Stimulated activated effector memory CD8-positive, alpha-beta T cell treated with anti-CD3 and anti-CD28 coated beads, Interleukin-12 subunit alpha, Interleukin-12 subunit beta, amount 100 ng/mL, for 72 hours (primary cell): ENCODE measurements at regions not wholly inside any gene's neighbourhood (a gene's known extent, or its start where the extent isn't known, plus 50 kb on each side); places are given as distances from the start of the nearest gene placed in this dataset.
"Not testable (repeated sequence)": the region's sequence is repeated elsewhere in the genome, so short reads cannot be mapped to it uniquely, and the experiment has no call there.

Experiments used
- ATAC-seq: fragments of 150-1000 bp; cut with Tn5 transposase; 2 replicates; pipeline ENCODE4 v1.10.0; 2021
- DNase-seq, 2 donors: peaks; one replicate each; pipeline ENCODE4 v3.0.0; 2021 to 2022; ENCODE audit warnings: low spot score in 2 of 2
- H3K27ac Mint-ChIP-seq: one replicate; pipeline ENCODE4 v1.8.0; 2022; ENCODE audit warnings: mild to moderate bottlenecking, mixed read lengths
- H3K36me3 Mint-ChIP-seq: one replicate; pipeline ENCODE4 v1.8.0; 2022; ENCODE audit warnings: mild to moderate bottlenecking, mixed read lengths
- H3K4me1 Mint-ChIP-seq: one replicate; pipeline ENCODE4 v1.8.0; 2022; ENCODE audit warnings: mixed read lengths
- H3K4me3 Mint-ChIP-seq: one replicate; pipeline ENCODE4 v1.8.0; 2022; ENCODE audit warnings: mild to moderate bottlenecking, mixed read lengths
- H3K9me3 Mint-ChIP-seq: one replicate; pipeline ENCODE4 v1.8.0; 2022; ENCODE audit warnings: mixed read lengths

DNA sequence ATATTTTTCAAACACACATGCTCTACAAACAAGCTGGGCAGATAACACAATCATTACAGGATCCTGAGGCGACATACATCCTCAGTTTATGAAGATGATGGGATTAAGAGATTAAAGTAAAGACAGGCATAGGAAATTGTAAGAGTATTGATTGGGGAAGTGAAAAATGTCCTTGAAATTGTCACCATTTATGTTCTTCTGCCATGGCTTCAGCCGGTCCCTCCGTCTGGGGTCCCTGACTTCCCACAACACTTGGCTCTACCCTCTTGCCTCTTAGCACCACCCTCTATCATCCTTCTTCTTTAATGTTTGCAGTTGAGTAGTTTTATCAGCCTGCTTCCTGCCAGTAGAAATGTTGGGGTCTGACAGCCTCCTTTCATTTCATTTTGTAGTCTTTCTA lies 244.4 kb downstream of the DAD1 start:
- Mint-ChIP-seq H3K4me1 (no peaks in the 10 kb centered on the region), H3K27ac (no peak overlapping the region), H3K9me3 (no peaks in the 10 kb centered on the region), H3K4me3 (no peak overlapping the region), H3K36me3 (no peaks in the 10 kb centered on the region)
- no peak for ATAC-seq
- no peak for DNase-seq

DNA sequence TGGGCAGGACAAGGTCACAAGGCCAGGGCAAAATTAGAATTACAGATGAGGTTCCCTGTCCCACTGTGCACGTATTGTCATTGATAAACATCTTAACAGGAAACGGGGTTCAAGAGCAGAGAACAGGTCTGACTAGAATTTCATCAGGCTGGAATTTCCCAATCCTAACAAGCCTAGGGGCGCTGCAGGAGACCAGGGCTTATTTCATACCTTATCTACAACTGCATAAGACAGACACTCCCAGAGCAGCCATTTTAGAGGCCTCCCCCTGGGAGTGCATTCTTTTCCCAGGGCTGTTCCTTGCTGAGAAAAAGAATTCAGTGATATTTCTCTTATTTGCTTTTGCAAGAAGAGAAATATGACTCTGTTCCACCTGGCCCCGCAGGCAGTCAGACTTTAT lies 244.8 kb downstream of the DAD1 start:
- not testable (repeated sequence) for DNase-seq, H3K4me1 Mint-ChIP-seq, H3K27ac Mint-ChIP-seq, H3K9me3 Mint-ChIP-seq, H3K36me3 Mint-ChIP-seq, H3K4me3 Mint-ChIP-seq, ATAC-seq

DNA sequence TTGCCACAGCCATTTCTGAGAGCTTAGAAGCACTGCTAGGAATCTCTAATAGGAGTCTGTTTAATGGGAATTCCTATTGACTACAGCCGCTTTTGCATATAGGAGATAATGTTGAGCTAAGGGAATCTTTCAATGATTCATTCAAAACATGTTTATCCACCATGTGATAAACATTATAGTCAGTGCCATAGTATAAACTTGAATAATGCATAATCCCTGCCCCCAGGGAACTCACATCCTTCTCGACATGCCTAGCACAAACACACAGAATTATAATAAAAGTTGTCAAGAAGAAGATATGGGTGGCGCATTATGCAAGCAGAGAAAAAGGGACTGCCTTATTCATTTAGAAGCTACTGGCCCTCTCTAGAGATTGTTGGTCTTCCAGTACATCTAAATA lies 248.0 kb downstream of the DAD1 start:
- Mint-ChIP-seq H3K27ac (no peak overlapping the region), H3K4me1 (no peaks in the 10 kb centered on the region), H3K4me3 (no peak overlapping the region), H3K9me3 (no peaks in the 10 kb centered on the region), H3K36me3 (no peaks in the 10 kb centered on the region)
- DNase-seq (no peak), ATAC-seq (no peak)

DNA sequence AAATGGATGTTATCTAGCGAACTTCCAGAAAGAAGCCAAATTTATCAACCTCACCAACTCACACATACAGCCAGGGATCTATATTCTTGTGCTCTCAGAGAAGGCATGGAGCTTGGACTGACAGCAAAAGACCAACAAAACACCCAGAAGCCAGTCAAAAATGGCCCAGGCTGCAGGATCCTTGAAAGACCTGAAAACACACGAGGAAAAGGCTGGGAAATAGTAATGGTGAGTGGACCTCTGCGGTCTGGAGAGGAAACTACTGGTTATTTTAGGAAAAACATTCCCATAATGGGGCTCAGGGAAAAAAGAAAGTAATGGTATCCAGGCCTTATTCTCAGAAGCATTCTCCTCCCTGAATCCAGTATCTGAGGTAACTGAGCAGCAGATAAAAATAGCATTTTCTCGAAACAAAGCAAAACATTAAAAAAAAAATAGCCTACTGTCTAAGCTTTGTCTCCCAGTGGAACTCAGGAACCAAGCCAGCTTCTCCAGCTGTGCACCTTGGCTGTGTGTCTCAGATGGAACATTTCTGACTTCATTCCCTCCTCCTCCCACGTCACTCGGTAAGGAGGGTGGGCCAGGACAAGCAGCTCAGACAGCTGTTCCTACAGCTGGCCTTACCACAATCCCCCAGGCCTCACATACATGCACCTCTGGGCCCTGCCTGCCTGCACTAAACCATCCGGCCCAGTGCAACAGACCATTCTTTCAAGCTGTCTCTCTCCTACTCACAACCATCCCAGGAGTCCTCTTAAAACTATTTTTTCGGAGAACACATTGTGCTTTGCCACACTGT lies 249.9 kb downstream of the DAD1 start:
- Mint-ChIP-seq H3K27ac (no peak overlapping the region), H3K9me3 (no peaks in the 10 kb centered on the region), H3K36me3 (no peaks in the 10 kb centered on the region), H3K4me3 (no peak overlapping the region), H3K4me1 (no peaks in the 10 kb centered on the region)
- DNase-seq (no peak), ATAC-seq (no peak)

DNA sequence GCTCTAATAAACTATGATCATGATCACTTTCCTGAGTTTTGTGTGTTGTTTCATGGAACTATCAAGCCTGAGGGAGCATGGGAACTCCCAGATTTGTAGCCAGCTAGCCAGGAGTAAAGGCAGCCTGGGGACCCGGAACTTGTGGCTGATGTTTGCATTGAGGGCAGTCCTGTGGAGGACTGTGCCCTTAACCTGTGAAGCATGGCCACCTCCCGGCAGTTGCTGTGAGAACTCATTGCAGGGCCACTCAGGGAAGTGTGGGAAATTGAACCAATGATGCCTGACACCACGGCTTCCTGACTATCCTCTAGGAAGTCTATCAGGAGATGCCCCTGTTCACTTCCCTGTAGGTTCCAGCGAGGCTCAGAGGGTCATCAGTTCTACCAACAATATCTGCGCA lies 250.6 kb downstream of the DAD1 start:
- Mint-ChIP-seq H3K4me1 (no peaks in the 10 kb centered on the region), H3K27ac (no peak overlapping the region), H3K4me3 (no peak overlapping the region), H3K36me3 (no peaks in the 10 kb centered on the region), H3K9me3 (no peaks in the 10 kb centered on the region)
- ATAC-seq (no peak), DNase-seq (no peak)

DNA sequence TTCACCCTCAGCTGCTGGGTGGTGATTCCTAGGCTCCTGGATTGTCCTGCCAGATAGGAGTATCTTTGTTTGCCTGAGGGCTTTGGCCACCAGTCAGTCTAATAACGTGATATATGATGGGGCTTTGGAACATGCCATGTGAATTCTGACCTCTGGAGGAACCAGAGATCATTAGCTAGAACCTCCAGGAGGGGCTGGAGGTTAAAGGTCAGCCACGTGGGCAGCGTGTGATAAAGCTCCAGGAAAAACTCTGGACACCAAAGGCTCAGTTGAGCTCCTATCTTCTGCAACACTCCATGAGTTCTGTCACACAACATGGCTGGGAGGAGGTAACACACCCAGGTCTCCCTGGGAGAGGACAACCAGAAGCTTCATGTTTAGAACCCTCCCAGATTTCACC lies 251.1 kb downstream of the DAD1 start:
- Mint-ChIP-seq H3K36me3 (no peaks in the 10 kb centered on the region), H3K9me3 (no peaks in the 10 kb centered on the region), H3K4me3 (no peak overlapping the region), H3K4me1 (no peaks in the 10 kb centered on the region), H3K27ac (no peak overlapping the region)
- DNase-seq: no peak
- ATAC-seq: no peak

DNA sequence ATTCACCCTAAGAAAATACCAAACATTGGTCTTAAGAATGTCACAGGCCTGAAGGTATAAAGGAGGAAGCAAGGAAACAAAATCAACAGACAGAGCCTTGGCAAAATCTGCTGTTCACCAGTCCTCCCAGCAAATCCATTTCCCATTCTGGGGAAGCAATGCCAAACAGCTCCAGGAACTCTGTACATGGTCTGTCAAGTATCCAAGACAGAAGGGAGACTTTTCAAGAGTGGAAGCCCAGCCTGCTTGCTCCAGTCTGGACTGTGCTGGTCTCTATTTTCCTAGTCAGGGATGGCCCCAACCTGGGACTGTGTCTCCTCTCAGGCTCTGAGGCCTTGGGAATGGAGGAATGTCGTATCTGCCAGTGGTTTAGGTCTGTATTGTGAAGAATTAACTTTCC lies 251.5 kb downstream of the DAD1 start:
- no peaks in the 10 kb centered on the region for H3K36me3 Mint-ChIP-seq
- H3K27ac Mint-ChIP-seq: no peak overlapping the region
- no peak overlapping the region for H3K4me3 Mint-ChIP-seq
- H3K4me1 Mint-ChIP-seq: no peaks in the 10 kb centered on the region
- ATAC-seq: no peak
- DNase-seq: no peak
- no peaks in the 10 kb centered on the region for H3K9me3 Mint-ChIP-seq

DNA sequence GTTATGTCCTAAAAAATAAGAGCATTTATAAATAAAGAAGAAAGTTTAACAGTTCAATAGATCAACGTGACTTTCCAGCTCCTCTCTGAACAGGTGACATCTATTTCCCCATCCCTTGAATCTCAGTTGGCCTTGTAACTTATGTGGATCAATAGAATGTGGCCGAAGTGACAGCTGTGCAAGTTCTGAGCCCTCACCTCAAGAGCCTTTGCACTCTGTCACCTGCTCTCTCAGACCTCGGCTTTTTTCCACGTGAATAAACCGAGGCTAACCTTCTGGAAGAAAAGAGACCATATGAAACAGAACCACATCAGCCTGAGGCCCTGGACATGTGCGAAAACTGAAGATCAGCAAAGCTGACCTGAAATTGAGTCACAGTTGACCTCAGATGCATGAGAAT lies 253.0 kb downstream of the DAD1 start:
- no peak for DNase-seq
- Mint-ChIP-seq H3K27ac (no peak overlapping the region), H3K36me3 (no peaks in the 10 kb centered on the region), H3K4me3 (no peak overlapping the region), H3K9me3 (no peaks in the 10 kb centered on the region), H3K4me1 (no peaks in the 10 kb centered on the region)
- no peak for ATAC-seq

DNA sequence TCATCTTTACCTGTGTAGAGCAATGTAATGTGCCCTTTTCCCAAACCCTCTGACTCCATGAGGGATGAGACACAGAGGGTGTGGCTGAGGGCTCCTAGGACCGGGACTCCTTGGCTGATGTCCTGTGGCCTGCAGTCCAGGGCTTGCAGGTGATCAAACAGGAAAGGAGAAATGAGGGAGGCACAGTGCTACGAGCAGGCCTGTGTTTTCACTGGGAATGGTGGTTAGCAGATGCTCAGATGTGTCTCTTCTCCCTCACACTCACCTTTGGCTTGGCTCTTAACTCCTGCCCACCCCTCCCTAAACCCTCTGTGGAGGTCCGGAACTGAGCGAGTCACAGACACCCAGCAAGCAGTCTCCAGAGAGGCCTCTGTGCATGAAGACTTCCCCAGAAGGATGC lies 254.4 kb downstream of the DAD1 start:
- Mint-ChIP-seq H3K36me3 (no peaks in the 10 kb centered on the region), H3K9me3 (no peaks in the 10 kb centered on the region), H3K4me3 (no peak overlapping the region), H3K27ac (no peak overlapping the region), H3K4me1 (no peaks in the 10 kb centered on the region)
- DNase-seq (no peak), ATAC-seq (no peak)

- H3K4me3 Mint-ChIP-seq: no peak overlapping the region
- no peaks in the 10 kb centered on the region for H3K9me3 Mint-ChIP-seq
- H3K36me3 Mint-ChIP-seq: no peaks in the 10 kb centered on the region
- DNase-seq: no peak
- no peak for ATAC-seq
- no peak overlapping the region for H3K27ac Mint-ChIP-seq
- no peaks in the 10 kb centered on the region for H3K4me1 Mint-ChIP-seq
Observed at GRCh38 chr14:22334275-22334577, 254.8 kb downstream of the DAD1 start.

DNA sequence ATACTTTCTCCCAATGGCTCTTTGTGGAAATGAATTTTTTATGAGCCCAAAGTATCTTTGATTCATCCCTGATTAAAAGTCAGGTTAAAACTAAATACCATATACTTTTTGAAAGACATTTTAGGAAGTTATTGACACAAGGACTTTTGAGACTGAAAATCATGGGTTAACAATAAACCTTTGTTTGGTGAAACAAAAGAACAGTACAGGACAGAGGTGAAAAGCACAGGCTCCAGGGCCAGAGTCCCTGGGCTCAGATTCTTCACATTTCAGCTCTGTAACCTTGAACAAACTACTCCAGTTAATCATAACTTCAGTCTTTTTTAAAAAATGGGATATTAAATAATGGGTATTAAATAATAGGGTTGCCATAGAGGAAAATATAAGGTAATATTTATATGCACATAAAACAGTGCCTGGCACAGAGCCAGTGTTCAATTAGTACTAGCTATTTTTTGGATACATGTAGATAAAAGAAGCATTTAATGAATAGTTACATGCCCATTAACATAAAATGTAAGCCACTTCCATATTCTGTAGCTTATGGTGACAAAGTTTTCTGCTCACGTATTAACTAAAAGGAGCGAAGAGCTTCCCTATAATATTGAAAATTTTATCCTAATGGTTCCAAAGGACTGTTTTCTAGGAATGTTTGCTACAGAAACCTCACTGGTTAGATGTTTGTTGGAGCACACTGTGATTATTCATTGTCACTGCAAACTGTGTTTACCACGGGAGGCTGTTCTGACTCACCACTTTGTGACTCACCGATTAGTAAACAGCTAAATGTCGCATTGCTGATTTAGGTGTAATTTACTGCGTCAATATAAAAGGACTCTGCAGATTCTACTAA lies 255.4 kb downstream of the DAD1 start:
- Mint-ChIP-seq H3K4me3 (no peak overlapping the region), H3K36me3 (no peaks in the 10 kb centered on the region), H3K27ac (no peak overlapping the region), H3K4me1 (no peaks in the 10 kb centered on the region), H3K9me3 (no peaks in the 10 kb centered on the region)
- DNase-seq: no peak
- ATAC-seq: no peak

DNA sequence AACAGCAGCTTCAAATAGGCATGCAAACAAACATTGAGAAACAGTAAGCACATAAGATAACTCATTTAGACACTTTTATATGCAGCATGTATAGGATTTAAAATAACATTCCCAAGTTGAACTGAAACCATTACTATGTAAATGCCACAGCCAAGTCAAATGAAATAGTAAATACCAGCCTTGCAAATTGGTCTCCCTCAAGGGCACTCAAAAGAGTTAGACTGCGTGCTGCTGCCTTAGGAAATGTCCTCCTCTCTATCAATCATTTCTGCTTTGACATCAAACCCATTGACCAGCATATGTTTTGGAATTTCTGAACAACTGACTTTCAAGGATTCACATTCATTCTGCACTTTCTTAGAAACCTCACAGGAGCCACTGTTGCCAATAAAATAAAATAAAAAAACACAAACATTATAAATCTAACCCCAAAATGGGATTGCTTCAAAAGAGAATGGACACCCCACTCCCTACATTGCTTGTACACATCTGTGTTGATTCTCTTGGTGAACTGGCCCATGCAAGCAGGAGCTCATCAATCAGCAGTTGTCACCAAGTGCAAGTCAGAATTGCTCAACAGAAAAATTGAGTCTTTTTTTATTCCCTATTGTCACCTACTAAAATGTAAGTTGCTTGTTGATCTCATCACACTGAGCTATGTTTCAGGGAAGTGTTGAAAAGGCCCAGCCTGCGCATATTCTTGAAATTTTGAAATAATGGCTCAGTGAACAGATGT lies 256.2 kb downstream of the DAD1 start:
- DNase-seq: no peak
- ATAC-seq: no peak
- Mint-ChIP-seq H3K4me1 (no peaks in the 10 kb centered on the region), H3K36me3 (no peaks in the 10 kb centered on the region), H3K9me3 (no peaks in the 10 kb centered on the region), H3K27ac (no peak overlapping the region), H3K4me3 (no peak overlapping the region)

DNA sequence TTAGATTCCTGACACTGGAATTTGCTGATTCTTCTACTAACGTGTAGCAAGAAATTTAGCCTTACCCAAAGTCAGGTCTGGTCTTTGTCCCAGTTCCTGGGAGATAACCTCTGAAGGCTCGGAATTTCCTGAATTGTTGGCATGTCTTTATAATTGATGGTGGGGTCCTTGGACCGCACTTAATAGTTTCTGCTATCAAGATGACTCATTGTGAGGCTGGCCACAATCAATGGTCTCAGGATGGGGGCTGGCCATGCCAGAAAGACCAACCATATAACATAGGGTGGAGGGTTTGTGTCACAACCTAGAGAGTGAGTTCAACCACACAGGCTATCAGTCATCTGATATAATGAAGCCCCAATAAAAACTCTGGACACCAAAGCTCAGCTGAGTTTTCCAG lies 259.7 kb downstream of the DAD1 start:
- Mint-ChIP-seq H3K9me3 (no peaks in the 10 kb centered on the region), H3K4me1 (no peaks in the 10 kb centered on the region), H3K4me3 (no peak overlapping the region), H3K27ac (no peak overlapping the region), H3K36me3 (no peaks in the 10 kb centered on the region)
- DNase-seq: no peak
- no peak for ATAC-seq

- no peak overlapping the region for H3K27ac Mint-ChIP-seq
- no peak overlapping the region for H3K4me3 Mint-ChIP-seq
- no peaks in the 10 kb centered on the region for H3K9me3 Mint-ChIP-seq
- DNase-seq: no peak
- H3K36me3 Mint-ChIP-seq: no peaks in the 10 kb centered on the region
- no peak for ATAC-seq
- no peaks in the 10 kb centered on the region for H3K4me1 Mint-ChIP-seq
Observed at GRCh38 chr14:22325676-22326400, 263.2 kb downstream of the DAD1 start.

- Mint-ChIP-seq H3K36me3 (no peaks in the 10 kb centered on the region), H3K4me3 (no peak overlapping the region), H3K9me3 (no peaks in the 10 kb centered on the region), H3K4me1 (no peaks in the 10 kb centered on the region), H3K27ac (no peak overlapping the region)
- ATAC-seq: no peak
- DNase-seq: no peak
Observed at GRCh38 chr14:22320362-22320750, 268.7 kb downstream of the DAD1 start.
